ENCODE measurements at regions not wholly inside any gene's neighbourhood (a gene's known extent, or its start where the extent isn't known, plus 50 kb on each side); places are given as distances from the start of the nearest gene placed in this dataset.

- Histone ChIP-seq H2AFZ (ENCODE audit: low read length) (no peak overlapping the region), H3K4me3 (replicated peaks in 1 of 4; ENCODE audit: control extremely low read depth in 1 of 4, insufficient read depth in 1 of 4, low read depth in 3 of 4, low read length in 4 of 4) (no peak overlapping the region), H3K27me3 (ENCODE audit: control insufficient read depth, insufficient read depth, low read length) (no peaks in the 10 kb centered on the region), H3K79me2 (ENCODE audit: control insufficient read depth, insufficient read depth, low read length) (no peaks in the 10 kb centered on the region), H3K27ac (ENCODE audit: insufficient read depth, low read length) (no peak overlapping the region), H3K4me1 (ENCODE audit: control insufficient read depth, extremely low read depth, insufficient read depth, low read length) (no peaks in the 10 kb centered on the region), H3K9ac (ENCODE audit: insufficient read depth, low read length) (no peak overlapping the region), H4K20me1 (ENCODE audit: control insufficient read depth, extremely low read depth, insufficient read depth, low read length) (no peaks in the 10 kb centered on the region), H3K36me3 (ENCODE audit: control insufficient read depth, insufficient read depth, low read length) (no peaks in the 10 kb centered on the region), H3K9me3 (ENCODE audit: control insufficient read depth, insufficient read depth, low read depth, low read length) (no peaks in the 10 kb centered on the region), H3K4me2 (ENCODE audit: extremely low read depth, insufficient read depth, low read length) (no peak overlapping the region)
- no peak for DNase-seq (ENCODE audit: low read depth in 2 of 2)
- TF ChIP-seq EZH2 (IDR thresholded peaks at IDR 0.05; ENCODE audit: low read length, missing control alignments) (no peak), CTCF (conservative IDR thresholded peaks at IDR 0.05 in 1 of 2, IDR thresholded peaks at IDR 0.05 in 1 of 2; ENCODE audit: low read depth in 1 of 2, low read length in 2 of 2) (no peak)
Measured at GRCh38 chr10:108765794-108766193, 1157.5 kb downstream of the XPNPEP1 start.

- TF ChIP-seq CTCF (conservative IDR thresholded peaks at IDR 0.05 in 1 of 2, IDR thresholded peaks at IDR 0.05 in 1 of 2; ENCODE audit: low read depth in 1 of 2, low read length in 2 of 2) (no peak), EZH2 (IDR thresholded peaks at IDR 0.05; ENCODE audit: low read length, missing control alignments) (no peak)
- Histone ChIP-seq H3K27ac (ENCODE audit: insufficient read depth, low read length) (no peak overlapping the region), H3K9ac (ENCODE audit: insufficient read depth, low read length) (no peak overlapping the region), H3K79me2 (ENCODE audit: control insufficient read depth, insufficient read depth, low read length) (no peaks in the 10 kb centered on the region), H3K4me1 (ENCODE audit: control insufficient read depth, extremely low read depth, insufficient read depth, low read length) (no peaks in the 10 kb centered on the region), H3K27me3 (ENCODE audit: control insufficient read depth, insufficient read depth, low read length) (no peaks in the 10 kb centered on the region), H4K20me1 (ENCODE audit: control insufficient read depth, extremely low read depth, insufficient read depth, low read length) (no peaks in the 10 kb centered on the region), H3K36me3 (ENCODE audit: control insufficient read depth, insufficient read depth, low read length) (no peaks in the 10 kb centered on the region), H3K9me3 (ENCODE audit: control insufficient read depth, insufficient read depth, low read depth, low read length) (no peaks in the 10 kb centered on the region), H3K4me3 (replicated peaks in 1 of 4; ENCODE audit: control extremely low read depth in 1 of 4, insufficient read depth in 1 of 4, low read depth in 3 of 4, low read length in 4 of 4) (no peak overlapping the region), H3K4me2 (ENCODE audit: extremely low read depth, insufficient read depth, low read length) (no peak overlapping the region), H2AFZ (ENCODE audit: low read length) (no peak overlapping the region)
- peak in 1 of 2 donors; percentile 61 for DNase-seq (ENCODE audit: low read depth in 2 of 2)
Measured at GRCh38 chr10:108757946-108758345, 1165.4 kb downstream of the XPNPEP1 start.

GRCh38 chr10:108755646-108756045 lies 1167.7 kb downstream of the XPNPEP1 start:
- no peak for TF ChIP-seq CTCF (conservative IDR thresholded peaks at IDR 0.05 in 1 of 2, IDR thresholded peaks at IDR 0.05 in 1 of 2; ENCODE audit: low read depth in 1 of 2, low read length in 2 of 2)
- no peak for TF ChIP-seq EZH2 (IDR thresholded peaks at IDR 0.05; ENCODE audit: low read length, missing control alignments)

More at GRCh38 chr10:108755646-108756045, 1167.7 kb downstream of the XPNPEP1 start:
- Histone ChIP-seq H3K36me3 (ENCODE audit: control insufficient read depth, insufficient read depth, low read length) (no peaks in the 10 kb centered on the region), H3K27me3 (ENCODE audit: control insufficient read depth, insufficient read depth, low read length) (no peaks in the 10 kb centered on the region), H3K9ac (ENCODE audit: insufficient read depth, low read length) (no peak overlapping the region), H3K9me3 (ENCODE audit: control insufficient read depth, insufficient read depth, low read depth, low read length) (no peaks in the 10 kb centered on the region), H3K4me1 (ENCODE audit: control insufficient read depth, extremely low read depth, insufficient read depth, low read length) (no peaks in the 10 kb centered on the region), H4K20me1 (ENCODE audit: control insufficient read depth, extremely low read depth, insufficient read depth, low read length) (no peaks in the 10 kb centered on the region), H3K79me2 (ENCODE audit: control insufficient read depth, insufficient read depth, low read length) (no peaks in the 10 kb centered on the region), H3K4me3 (replicated peaks in 1 of 4; ENCODE audit: control extremely low read depth in 1 of 4, insufficient read depth in 1 of 4, low read depth in 3 of 4, low read length in 4 of 4) (no peak overlapping the region), H3K27ac (ENCODE audit: insufficient read depth, low read length) (no peak overlapping the region), H3K4me2 (ENCODE audit: extremely low read depth, insufficient read depth, low read length) (no peak overlapping the region), H2AFZ (ENCODE audit: low read length) (no peak overlapping the region)
- DNase-seq (ENCODE audit: low read depth in 2 of 2), result peak in 1 of 2 donors; percentile 87

Data from fibroblast of lung (primary cell).